ENCODE measurements at regions not wholly inside any gene's neighbourhood (a gene's known extent, or its start where the extent isn't known, plus 50 kb on each side); places are given as distances from the start of the nearest gene placed in this dataset.

GRCh38 chr15:36498916-36499315 lies 80.5 kb upstream of the CDIN1 start:
- H3K27ac Mint-ChIP-seq: no peak overlapping the region

More at GRCh38 chr15:36498916-36499315, 80.5 kb upstream of the CDIN1 start:
- H2AFZ ChIP-seq (ENCODE audit: insufficient read depth, low read depth, low read length, poor library complexity, severe bottlenecking): no peak overlapping the region
- no peak overlapping the region for H3K4me3 Mint-ChIP-seq
- no peaks in the 10 kb centered on the region for H3K4me1 ChIP-seq (ENCODE audit: control insufficient read depth in 2 of 2, insufficient read depth in 2 of 2, low read length in 2 of 2)
- no peaks in the 10 kb centered on the region for H3K36me3 ChIP-seq (replicated peaks in 1 of 2; ENCODE audit: control extremely low read depth in 1 of 2, control insufficient read depth in 1 of 2, extremely low read depth in 1 of 2, insufficient read depth in 2 of 2, low read length in 1 of 2)
- no peak overlapping the region for H3K4me3 ChIP-seq (ENCODE audit: control extremely low read depth in 1 of 5, extremely low read depth in 1 of 5, insufficient read depth in 1 of 5, low read depth in 2 of 5, low read length in 4 of 5)
- DNase-seq (no peak), ATAC-seq (ENCODE audit: low read depth) (no peak)
- CTCF ChIA-PET: no interaction called here
- intact Hi-C loops (cut with micrococcal nuclease): no loop called here
- POLR2A ChIA-PET: no interaction called here
- no peaks in the 10 kb centered on the region for H3K9me3 Mint-ChIP-seq (ENCODE audit: insufficient read depth)
- no peaks in the 10 kb centered on the region for H3K9me3 ChIP-seq (ENCODE audit: control extremely low read depth in 1 of 3, control insufficient read depth in 2 of 3, insufficient read depth in 1 of 3, low read length in 2 of 3)
- H4K20me1 ChIP-seq (ENCODE audit: control insufficient read depth, insufficient read depth, low read length, poor library complexity, severe bottlenecking): no peaks in the 10 kb centered on the region
- H3K27ac ChIP-seq (ENCODE audit: low read length in 2 of 2): no peak overlapping the region
- WGBS (ENCODE audit: insufficient coverage): no CpG with 5 or more reads among the region's 2 CpGs
- H3K4me2 ChIP-seq (replicated peaks; ENCODE audit: low read depth, low read length, poor library complexity, severe bottlenecking): no peak overlapping the region
- TF ChIP-seq EZH2 (IDR thresholded peaks at IDR 0.05; ENCODE audit: borderline replicate concordance, insufficient read depth, low read depth, low read length, poor library complexity, severe bottlenecking) (no peak), CTCF (IDR thresholded peaks at IDR 0.05) (no peak)
- H3K79me2 ChIP-seq (ENCODE audit: control insufficient read depth, insufficient read depth, low read length): no peaks in the 10 kb centered on the region
- H3K27me3 ChIP-seq (replicated peaks in 1 of 4; ENCODE audit: control extremely low read depth in 1 of 4, control insufficient read depth in 3 of 4, insufficient read depth in 4 of 4, low read length in 3 of 4): no peaks in the 10 kb centered on the region
- H3K9ac ChIP-seq (ENCODE audit: low read length): no peak overlapping the region
- H3K27me3 Mint-ChIP-seq: peaks cover 15% of the 10 kb centered on the region
- H3K4me1 Mint-ChIP-seq: no peaks in the 10 kb centered on the region
